Neutrophil (primary cell): ENCODE measurements at regions not wholly inside any gene's neighbourhood (a gene's known extent, or its start where the extent isn't known, plus 50 kb on each side); places are given as distances from the start of the nearest gene placed in this dataset.

Source experiments
- H3K27ac ChIP-seq: fragments of 200-600 bp; sonication (generic); 2 replicates; pipeline ENCODE4 v1.5.1; 2016; ENCODE audit warnings: mild to moderate bottlenecking, moderate library complexity
- H3K27me3 ChIP-seq: fragments of 200-600 bp; sonication (generic); 2 replicates; pipeline ENCODE4 v1.6.0; 2016; ENCODE audit warnings: mild to moderate bottlenecking
- H3K36me3 ChIP-seq: fragments of 200-600 bp; sonication (generic); 2 replicates; pipeline ENCODE4 v1.5.1; 2017
- H3K4me1 ChIP-seq, 2 experiments: fragments of 200-600 bp in 1 of 2; sonication (generic) in 1 of 2; 1 replicate in 1 of 2; 2 replicates in 1 of 2; pipeline versions ENCODE4 v1.5.1 to v1.6.1; 2013 to 2016; ENCODE audit warnings: low read depth in 1 of 2, low read length in 1 of 2, mild to moderate bottlenecking in 1 of 2, moderate library complexity in 1 of 2; ENCODE audit not compliant: control insufficient read depth in 1 of 2, insufficient read depth in 1 of 2
- H3K4me3 ChIP-seq, 2 experiments: fragments of 200-600 bp in 1 of 2; sonication (generic) in 1 of 2; 1 replicate in 1 of 2; 2 replicates in 1 of 2; pipeline ENCODE4 v1.5.1; 2013 to 2016; ENCODE audit warnings: low read depth in 1 of 2, low read length in 1 of 2, mild to moderate bottlenecking in 1 of 2, moderate library complexity in 1 of 2
- H3K9me3 ChIP-seq: fragments of 200-600 bp; sonication (generic); 2 replicates; pipeline ENCODE4 v1.5.1; 2016
- TF ChIP-seq, protein P1 (sequence below): fragments of 200-600 bp; sonication (generic); IDR thresholded peaks from 2 replicates; pipeline ENCODE4 v1.5.1; 2016; ENCODE audit warnings: antibody characterized with exemption

GRCh38 chr1:198923993-198924392 lies 285.2 kb downstream of the PTPRC start:
- H3K4me1 ChIP-seq = peaks cover under 1 to 1% of the 10 kb centered on the region in 2 experiments
- H3K9me3 ChIP-seq = no peaks in the 10 kb centered on the region
- H3K36me3 ChIP-seq = no peaks in the 10 kb centered on the region
- TF ChIP-seq, protein P1, sequence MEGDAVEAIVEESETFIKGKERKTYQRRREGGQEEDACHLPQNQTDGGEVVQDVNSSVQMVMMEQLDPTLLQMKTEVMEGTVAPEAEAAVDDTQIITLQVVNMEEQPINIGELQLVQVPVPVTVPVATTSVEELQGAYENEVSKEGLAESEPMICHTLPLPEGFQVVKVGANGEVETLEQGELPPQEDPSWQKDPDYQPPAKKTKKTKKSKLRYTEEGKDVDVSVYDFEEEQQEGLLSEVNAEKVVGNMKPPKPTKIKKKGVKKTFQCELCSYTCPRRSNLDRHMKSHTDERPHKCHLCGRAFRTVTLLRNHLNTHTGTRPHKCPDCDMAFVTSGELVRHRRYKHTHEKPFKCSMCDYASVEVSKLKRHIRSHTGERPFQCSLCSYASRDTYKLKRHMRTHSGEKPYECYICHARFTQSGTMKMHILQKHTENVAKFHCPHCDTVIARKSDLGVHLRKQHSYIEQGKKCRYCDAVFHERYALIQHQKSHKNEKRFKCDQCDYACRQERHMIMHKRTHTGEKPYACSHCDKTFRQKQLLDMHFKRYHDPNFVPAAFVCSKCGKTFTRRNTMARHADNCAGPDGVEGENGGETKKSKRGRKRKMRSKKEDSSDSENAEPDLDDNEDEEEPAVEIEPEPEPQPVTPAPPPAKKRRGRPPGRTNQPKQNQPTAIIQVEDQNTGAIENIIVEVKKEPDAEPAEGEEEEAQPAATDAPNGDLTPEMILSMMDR = no peak
- H3K27me3 ChIP-seq = no peaks in the 10 kb centered on the region
- no peak overlapping the region for H3K27ac ChIP-seq
- no peak overlapping the region for H3K4me3 ChIP-seq

DNA sequence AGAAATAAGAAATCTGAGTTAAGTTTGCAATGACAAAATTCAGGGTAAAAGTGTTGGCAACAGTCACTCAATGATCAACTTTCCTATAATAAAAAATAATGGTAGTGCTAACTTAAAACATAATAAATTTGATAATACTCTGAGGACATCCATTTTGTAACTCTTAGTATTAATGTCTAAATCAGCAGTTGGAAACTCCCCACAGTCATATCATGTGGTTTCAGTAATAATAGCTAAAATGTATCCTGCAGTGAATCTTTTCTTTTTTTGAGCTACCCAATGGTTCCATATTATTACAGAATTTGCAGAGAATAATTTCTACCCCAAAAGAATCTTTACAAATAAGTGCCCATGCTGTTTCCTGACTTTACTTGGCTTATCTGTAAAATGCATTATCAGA lies 286.7 kb downstream of the PTPRC start:
- no peaks in the 10 kb centered on the region for H3K27me3 ChIP-seq
- no peaks in the 10 kb centered on the region for H3K36me3 ChIP-seq
- no peaks in the 10 kb centered on the region for H3K9me3 ChIP-seq
- H3K4me1 ChIP-seq = peaks cover 16 to 17% of the 10 kb centered on the region in 2 experiments
- no peak overlapping the region for H3K4me3 ChIP-seq
- H3K27ac ChIP-seq = no peak overlapping the region
- TF ChIP-seq, protein P1 = no peak

GRCh38 chr1:198927129-198927528 lies 288.3 kb downstream of the PTPRC start:
- TF ChIP-seq, protein P1 = no peak
- H3K36me3 ChIP-seq = no peaks in the 10 kb centered on the region
- H3K9me3 ChIP-seq = no peaks in the 10 kb centered on the region
- H3K4me3 ChIP-seq = no peak overlapping the region
- H3K27ac ChIP-seq = no peak overlapping the region
- H3K27me3 ChIP-seq = no peaks in the 10 kb centered on the region
- H3K4me1 ChIP-seq = peaks cover 20 to 21% of the 10 kb centered on the region in 2 experiments

DNA sequence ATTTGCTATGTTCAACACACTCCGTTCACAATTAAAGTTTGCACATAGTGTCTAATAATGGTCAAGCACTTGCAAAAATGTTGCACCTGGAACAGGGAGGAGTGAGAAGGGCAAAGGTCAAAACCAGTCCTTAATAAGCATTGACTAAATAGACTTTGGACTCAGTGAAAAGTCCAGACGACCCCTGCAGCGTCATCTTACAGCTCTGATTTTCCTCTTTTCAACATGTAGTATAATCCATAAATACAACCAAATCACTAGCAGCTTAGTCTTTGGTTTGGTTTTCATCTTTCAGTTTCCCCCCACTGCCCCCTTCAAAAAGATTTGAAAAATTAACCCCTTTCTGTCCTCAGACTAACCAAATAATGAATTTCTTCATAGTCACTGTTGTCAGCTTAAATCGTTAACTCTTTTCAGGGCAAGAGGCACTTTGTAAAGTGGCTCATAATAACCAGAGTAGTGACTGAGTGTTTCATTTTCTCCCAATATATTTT lies 290.3 kb downstream of the PTPRC start:
- no peaks in the 10 kb centered on the region for H3K27me3 ChIP-seq
- H3K36me3 ChIP-seq = no peaks in the 10 kb centered on the region
- no peak overlapping the region for H3K4me3 ChIP-seq
- H3K9me3 ChIP-seq = no peaks in the 10 kb centered on the region
- H3K27ac ChIP-seq = no peak overlapping the region
- peaks cover 33 to 42% of the 10 kb centered on the region in 2 experiments for H3K4me1 ChIP-seq
- TF ChIP-seq, protein P1 = no peak

DNA sequence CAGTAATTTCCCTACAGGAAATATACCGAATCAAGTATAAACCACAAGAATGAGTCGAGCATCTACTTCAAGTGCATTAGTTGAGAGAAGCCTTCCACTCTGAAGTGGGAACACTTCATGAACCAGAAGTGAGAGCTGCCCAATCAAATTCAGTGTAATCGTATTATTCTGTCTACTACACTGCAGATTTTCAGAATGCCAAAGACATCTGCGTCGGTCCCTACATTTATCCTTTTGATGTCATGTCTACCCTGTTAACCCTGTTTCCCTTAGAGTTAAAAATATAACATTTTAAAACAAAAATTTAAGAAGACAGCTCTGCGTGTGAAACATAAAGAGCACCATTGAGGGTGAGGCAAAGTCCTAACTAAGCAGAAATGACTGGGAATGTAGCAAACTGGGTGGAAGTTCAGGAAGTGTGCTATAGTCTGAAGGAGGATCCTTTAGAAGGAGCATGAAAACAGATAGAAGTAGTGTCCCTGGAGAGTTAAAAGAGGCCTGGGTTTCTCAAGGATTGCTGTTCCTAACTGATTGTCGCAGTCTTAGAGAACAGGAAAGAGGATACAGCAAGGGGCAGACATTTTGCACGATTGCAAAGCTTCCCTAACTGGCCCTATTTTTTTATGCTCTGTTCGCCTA lies 291.2 kb downstream of the PTPRC start:
- no peak overlapping the region for H3K27ac ChIP-seq

More for the DNA sequence above, 291.2 kb downstream of the PTPRC start:
- Histone ChIP-seq H3K9me3 (no peaks in the 10 kb centered on the region), H3K4me3 (peak overlapping the region in 1 of 2 experiments; percentile 37), H3K4me1 (peaks cover 42 to 51% of the 10 kb centered on the region in 2 experiments), H3K27me3 (no peaks in the 10 kb centered on the region), H3K36me3 (no peaks in the 10 kb centered on the region)
- TF ChIP-seq, protein P1 = no peak
